Neuronal stem cell (in vitro differentiated cells): ENCODE measurements at regions not wholly inside any gene's neighbourhood (a gene's known extent, or its start where the extent isn't known, plus 50 kb on each side); places are given as distances from the start of the nearest gene placed in this dataset.
A peak's percentile ranks its signal among the peaks of the same experiment; 100 is the strongest.

Experiments used
- DNase-seq: peaks from one replicate; pipeline ENCODE4 v3.0.0-alpha.2; 2013; ENCODE audit warnings: low spot score
- H2AFZ ChIP-seq: one replicate; pipeline ENCODE4 v1.6.1; 2013; ENCODE audit warnings: mild to moderate bottlenecking, low read length, inconsistent platforms
- H2AK5ac ChIP-seq: 2 replicates; pipeline ENCODE4 v1.6.1; 2013; ENCODE audit warnings: low read depth, mild to moderate bottlenecking, inconsistent platforms, low read length, moderate library complexity, mixed read lengths
- H2BK120ac ChIP-seq: 2 replicates; pipeline ENCODE4 v1.6.1; 2013; ENCODE audit warnings: low read depth, mild to moderate bottlenecking, inconsistent platforms, low read length, moderate library complexity, mixed read lengths
- H2BK12ac ChIP-seq: one replicate; pipeline ENCODE4 v1.6.1; 2013; ENCODE audit warnings: low read length, inconsistent platforms
- H2BK15ac ChIP-seq: 2 replicates; pipeline ENCODE4 v1.6.1; 2013; ENCODE audit warnings: mild to moderate bottlenecking, low read length, inconsistent platforms, mixed read lengths
- H2BK5ac ChIP-seq: one replicate; pipeline ENCODE4 v1.6.1; 2013; ENCODE audit warnings: inconsistent platforms, mild to moderate bottlenecking, low read length, moderate library complexity
- H3K14ac ChIP-seq: one replicate; pipeline ENCODE4 v1.6.1; 2013; ENCODE audit warnings: low read length, inconsistent platforms
- H3K18ac ChIP-seq: 2 replicates; pipeline ENCODE4 v1.6.1; 2013; ENCODE audit warnings: low read length, inconsistent platforms
- H3K23ac ChIP-seq: 2 replicates; pipeline ENCODE4 v1.6.1; 2013; ENCODE audit warnings: low read depth, mild to moderate bottlenecking, mixed read lengths, low read length, inconsistent platforms; ENCODE audit not compliant: poor library complexity
- H3K27ac ChIP-seq: replicated peaks from 3 replicates; pipeline ENCODE4 v1.5.1; 2013; ENCODE audit warnings: low read length, inconsistent platforms
- H3K27me3 ChIP-seq, 3 experiments: 2 replicates each; pipeline ENCODE4 v1.6.1; 2013; ENCODE audit warnings: low read length in 3 of 3, mild to moderate bottlenecking in 2 of 3, inconsistent platforms in 1 of 3, low read depth in 1 of 3, mixed read lengths in 1 of 3, moderate library complexity in 1 of 3; ENCODE audit not compliant: control insufficient read depth in 3 of 3, insufficient read depth in 3 of 3
- H3K36me3 ChIP-seq, 2 donors: replicated peaks in 1 of 2; 2 replicates each; pipeline ENCODE4 v1.6.1; 2013; ENCODE audit warnings: low read length in 2 of 2; ENCODE audit not compliant: control insufficient read depth in 2 of 2, insufficient read depth in 2 of 2
- H3K4ac ChIP-seq: 2 replicates; pipeline ENCODE4 v1.6.1; 2013; ENCODE audit warnings: inconsistent platforms, mild to moderate bottlenecking, low read length, moderate library complexity
- H3K4me1 ChIP-seq, 2 donors: 1 replicate in 1 of 2; 2 replicates in 1 of 2; pipeline ENCODE4 v1.6.1; 2013; ENCODE audit warnings: low read length in 2 of 2, low read depth in 1 of 2; ENCODE audit not compliant: control insufficient read depth in 2 of 2, insufficient read depth in 1 of 2
- H3K4me2 ChIP-seq: one replicate; pipeline ENCODE4 v1.6.1; 2013; ENCODE audit warnings: mild to moderate bottlenecking, low read length, inconsistent platforms; ENCODE audit not compliant: insufficient read depth, poor library complexity, severe bottlenecking
- H3K4me3 ChIP-seq, 2 donors: 2 replicates each; pipeline ENCODE4 v1.5.1; 2013; ENCODE audit warnings: low read length in 2 of 2, mild to moderate bottlenecking in 2 of 2, inconsistent platforms in 1 of 2, moderate library complexity in 1 of 2
- H3K79me1 ChIP-seq: one replicate; pipeline ENCODE4 v1.6.1; 2013; ENCODE audit warnings: low read depth, mild to moderate bottlenecking, inconsistent platforms, low read length, moderate library complexity
- H3K9ac ChIP-seq: one replicate; pipeline ENCODE4 v1.6.1; 2013; ENCODE audit warnings: mild to moderate bottlenecking, low read depth, low read length, inconsistent platforms; ENCODE audit not compliant: poor library complexity
- H3K9me3 ChIP-seq, 2 donors: replicated peaks in 1 of 2; 2 replicates each; pipeline versions ENCODE3 to v1.6.1; 2013; ENCODE audit warnings: low read length in 2 of 2, mild to moderate bottlenecking in 2 of 2, inconsistent platforms in 1 of 2, low read depth in 1 of 2, mixed read lengths in 1 of 2, moderate library complexity in 1 of 2; ENCODE audit not compliant: control insufficient read depth in 2 of 2, insufficient read depth in 1 of 2
- H4K8ac ChIP-seq: one replicate; pipeline ENCODE4 v1.6.1; 2013; ENCODE audit warnings: low read depth, mild to moderate bottlenecking, inconsistent platforms, low read length, moderate library complexity
- H4K91ac ChIP-seq: one replicate; pipeline ENCODE4 v1.6.1; 2013; ENCODE audit warnings: low read length, low read depth, mild to moderate bottlenecking, inconsistent platforms; ENCODE audit not compliant: poor library complexity
- WGBS, 2 donors: extraction: QIAGEN DNeasy Blood & Tissue Kit; methylation state at CpG; one replicate each; pipeline ENCODE4 v1.1.7; 2013; ENCODE audit warnings: missing lambda C conversion rate in 2 of 2, mixed read lengths in 1 of 2; ENCODE audit not compliant: insufficient read length in 2 of 2, insufficient replicate concordance in 1 of 2; ENCODE audit errors: extremely low coverage in 2 of 2; 5-methylcytosine and 5-hydroxymethylcytosine counted together

DNA sequence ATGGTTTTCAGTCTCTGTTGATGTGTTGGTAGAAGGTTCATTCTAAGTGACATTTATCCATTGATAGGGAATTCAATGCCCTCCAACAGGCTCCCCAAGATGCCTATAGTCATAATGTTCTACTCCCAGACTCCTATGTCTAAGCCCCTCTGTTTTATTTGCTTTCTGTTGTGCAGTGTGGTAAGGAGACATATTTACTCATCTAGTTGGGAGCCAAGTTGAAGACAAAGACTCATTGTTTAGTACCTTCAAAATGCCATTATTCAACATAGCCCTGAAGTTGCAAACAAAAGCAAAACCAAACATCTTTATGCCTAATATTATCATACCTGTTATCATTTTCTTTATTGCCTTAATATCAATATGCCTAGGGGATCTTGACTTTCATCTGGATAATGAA lies 302.1 kb downstream of the RMST start:
- Histone ChIP-seq H3K9me3 (peaks cover 0 to 1% of the 10 kb centered on the region in 2 donors), H4K8ac (no peak overlapping the region), H3K4me1 (no peaks in the 10 kb centered on the region), H3K27me3 (no peaks in the 10 kb centered on the region), H2AFZ (no peak overlapping the region), H2BK12ac (no peak overlapping the region), H2BK120ac (no peak overlapping the region), H3K14ac (no peak overlapping the region), H3K18ac (no peak overlapping the region), H2BK15ac (no peak overlapping the region), H3K27ac (no peak overlapping the region), H3K4me3 (no peak overlapping the region), H2AK5ac (no peak overlapping the region), H3K4me2 (no peak overlapping the region), H3K36me3 (no peaks in the 10 kb centered on the region), H3K79me1 (no peaks in the 10 kb centered on the region), H3K9ac (no peak overlapping the region), H4K91ac (no peak overlapping the region), H3K23ac (no peak overlapping the region), H2BK5ac (no peak overlapping the region), H3K4ac (no peak overlapping the region)
- DNase-seq = no peak

DNA sequence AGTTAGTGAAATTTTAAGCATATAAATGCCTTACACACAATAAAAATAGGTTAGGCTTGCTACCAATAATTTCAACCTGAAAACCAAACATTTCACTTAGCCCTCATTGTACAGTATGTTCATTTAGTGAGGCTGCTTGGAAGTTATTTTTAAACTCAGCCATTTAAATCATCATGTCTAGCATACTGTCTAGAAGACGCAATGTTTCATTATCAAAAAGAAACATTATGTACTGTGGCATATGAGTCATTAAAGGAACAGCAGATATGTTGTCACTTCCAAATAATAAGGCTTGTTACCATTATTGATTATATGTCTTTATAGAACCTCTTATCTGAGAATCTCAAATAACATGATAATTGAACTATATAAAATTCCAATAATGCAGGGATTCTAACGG lies 304.7 kb downstream of the RMST start:
- H2AFZ ChIP-seq = no peak overlapping the region
- H3K18ac ChIP-seq = no peak overlapping the region
- no peaks in the 10 kb centered on the region for H3K4me1 ChIP-seq
- H3K27ac ChIP-seq = no peak overlapping the region
- H4K8ac ChIP-seq = no peak overlapping the region
- H3K4me3 ChIP-seq = no peak overlapping the region
- H2BK15ac ChIP-seq = no peak overlapping the region
- H3K23ac ChIP-seq = no peak overlapping the region
- no peak overlapping the region for H3K4ac ChIP-seq
- no peak overlapping the region for H2BK12ac ChIP-seq
- DNase-seq = no peak
- no peak overlapping the region for H2AK5ac ChIP-seq
- no peak overlapping the region for H3K9ac ChIP-seq
- H2BK5ac ChIP-seq = no peak overlapping the region
- no peaks in the 10 kb centered on the region for H3K79me1 ChIP-seq
- H3K4me2 ChIP-seq = no peak overlapping the region
- no peaks in the 10 kb centered on the region for H3K9me3 ChIP-seq
- WGBS, 2 donors = no CpG with 5 or more reads among the region's 2 CpGs
- no peak overlapping the region for H2BK120ac ChIP-seq
- H3K27me3 ChIP-seq = no peaks in the 10 kb centered on the region
- no peak overlapping the region for H4K91ac ChIP-seq
- no peaks in the 10 kb centered on the region for H3K36me3 ChIP-seq
- H3K14ac ChIP-seq = no peak overlapping the region

- no peak overlapping the region for H2BK12ac ChIP-seq
Observed at GRCh38 chr12:97778111-97778510, 315.5 kb downstream of the RMST start.

GRCh38 chr12:97781342-97781741 lies 318.7 kb downstream of the RMST start:
- H4K8ac ChIP-seq = no peak overlapping the region
- no peaks in the 10 kb centered on the region for H3K79me1 ChIP-seq
- H3K23ac ChIP-seq = no peak overlapping the region
- no peak overlapping the region for H3K27ac ChIP-seq
- H3K4me1 ChIP-seq = no peaks in the 10 kb centered on the region
- no peak overlapping the region for H2AFZ ChIP-seq
- H2BK12ac ChIP-seq = no peak overlapping the region
- WGBS, 2 donors = no CpG with 5 or more reads among the region's 5 CpGs
- no peak overlapping the region for H4K91ac ChIP-seq
- H3K27me3 ChIP-seq = no peaks in the 10 kb centered on the region
- H3K36me3 ChIP-seq = no peaks in the 10 kb centered on the region
- no peak overlapping the region for H2AK5ac ChIP-seq
- no peak overlapping the region for H3K4me3 ChIP-seq
- H3K18ac ChIP-seq = peak overlapping the region; percentile 7
- no peak overlapping the region for H3K4me2 ChIP-seq
- no peak overlapping the region for H2BK5ac ChIP-seq
- no peak for DNase-seq
- peaks cover 0 to 3% of the 10 kb centered on the region in 2 donors for H3K9me3 ChIP-seq
- H3K4ac ChIP-seq = no peak overlapping the region
- H3K9ac ChIP-seq = no peak overlapping the region
- H2BK120ac ChIP-seq = no peak overlapping the region
- no peak overlapping the region for H2BK15ac ChIP-seq
- H3K14ac ChIP-seq = no peak overlapping the region

More at GRCh38 chr12:97778111-97778510, 315.5 kb downstream of the RMST start:
- Histone ChIP-seq H3K9ac (no peak overlapping the region), H2BK5ac (no peak overlapping the region), H2BK15ac (no peak overlapping the region), H2AK5ac (no peak overlapping the region), H3K18ac (no peak overlapping the region), H3K4me1 (no peaks in the 10 kb centered on the region), H3K9me3 (peaks cover 4 to 6% of the 10 kb centered on the region in 2 donors), H3K23ac (no peak overlapping the region), H3K14ac (no peak overlapping the region), H4K91ac (no peak overlapping the region), H3K27me3 (no peaks in the 10 kb centered on the region), H3K36me3 (no peaks in the 10 kb centered on the region), H2BK120ac (no peak overlapping the region), H3K4me2 (no peak overlapping the region), H3K4ac (no peak overlapping the region), H4K8ac (no peak overlapping the region), H3K4me3 (no peak overlapping the region), H2AFZ (no peak overlapping the region), H3K27ac (no peak overlapping the region), H3K79me1 (no peaks in the 10 kb centered on the region)
- WGBS, 2 donors = no CpG with 5 or more reads among the region's 3 CpGs
- no peak for DNase-seq
